HG03460 (cell line): ENCODE measurements at regions not wholly inside any gene's neighbourhood (a gene's known extent, or its start where the extent isn't known, plus 50 kb on each side); places are given as distances from the start of the nearest gene placed in this dataset.
"Not testable (repeated sequence)": the region's sequence is repeated elsewhere in the genome, so short reads cannot be mapped to it uniquely, and the experiment has no call there.

Experiments used
- ATAC-seq: cut with Tn5 transposase; IDR thresholded peaks from one replicate; pipeline ENCODE4 v1.9.1; 2021; ENCODE audit not compliant: unreplicated experiment

- no peak for ATAC-seq
Observed at GRCh38 chr14:99015833-99016232, 256.2 kb downstream of the BCL11B start.

- no peak for ATAC-seq
Observed at GRCh38 chr14:99023371-99023770, 248.6 kb downstream of the BCL11B start.

GRCh38 chr14:99024926-99025325, 247.1 kb downstream of the BCL11B start:
- ATAC-seq, result no peak

GRCh38 chr14:99025418-99025817, 246.6 kb downstream of the BCL11B start:
- no peak for ATAC-seq

- ATAC-seq, result no peak
Observed at GRCh38 chr14:99026471-99026870, 245.5 kb downstream of the BCL11B start.

GRCh38 chr14:99028041-99028440, 244.0 kb downstream of the BCL11B start:
- no peak for ATAC-seq

GRCh38 chr14:99028521-99028920, 243.5 kb downstream of the BCL11B start:
- ATAC-seq, result no peak

- ATAC-seq, result no peak
Observed at GRCh38 chr14:99029145-99029915, 242.7 kb downstream of the BCL11B start.

GRCh38 chr14:99029916-99030305, 242.1 kb downstream of the BCL11B start:
- ATAC-seq, result no peak

- ATAC-seq, result no peak
Observed at GRCh38 chr14:99030454-99030853, 241.5 kb downstream of the BCL11B start.

GRCh38 chr14:99032759-99033158, 239.2 kb downstream of the BCL11B start:
- no peak for ATAC-seq

GRCh38 chr14:99033951-99034350, 238.0 kb downstream of the BCL11B start:
- no peak for ATAC-seq

GRCh38 chr14:99034711-99035171, 237.3 kb downstream of the BCL11B start:
- ATAC-seq, result no peak

GRCh38 chr14:99035268-99035667, 236.7 kb downstream of the BCL11B start:
- no peak for ATAC-seq

- no peak for ATAC-seq
Observed at GRCh38 chr14:99035712-99036610, 236.0 kb downstream of the BCL11B start.

- no peak for ATAC-seq
Observed at GRCh38 chr14:99036611-99037293, 235.2 kb downstream of the BCL11B start.

GRCh38 chr14:99037326-99037725, 234.7 kb downstream of the BCL11B start:
- not testable (repeated sequence) for ATAC-seq

GRCh38 chr14:99037777-99038430, 234.1 kb downstream of the BCL11B start:
- no peak for ATAC-seq

GRCh38 chr14:99038431-99038820, 233.6 kb downstream of the BCL11B start:
- ATAC-seq, result no peak

- no peak for ATAC-seq
Observed at GRCh38 chr14:99039331-99040041, 232.5 kb downstream of the BCL11B start.
